GM21526 (cell line): ENCODE measurements at regions not wholly inside any gene's neighbourhood (a gene's known extent, or its start where the extent isn't known, plus 50 kb on each side); places are given as distances from the start of the nearest gene placed in this dataset.

Experiments used
- ATAC-seq: cut with Tn5 transposase; IDR thresholded peaks from one replicate; pipeline ENCODE4 v1.9.1; 2021; ENCODE audit warnings: moderate library complexity; ENCODE audit not compliant: unreplicated experiment, low FRiP score

GRCh38 chr10:31647861-31648260 lies 280.8 kb downstream of the ARHGAP12 start:
- ATAC-seq: no peak

- ATAC-seq: no peak
These were observed 282.1 kb downstream of the ARHGAP12 start for GRCh38 chr10:31646519-31646918.

- ATAC-seq: no peak
These were observed 282.8 kb downstream of the ARHGAP12 start for GRCh38 chr10:31645786-31646185.

- ATAC-seq: no peak
These were observed 283.5 kb downstream of the ARHGAP12 start for GRCh38 chr10:31644931-31645633.

GRCh38 chr10:31642281-31642680 lies 286.4 kb downstream of the ARHGAP12 start:
- ATAC-seq: no peak

GRCh38 chr10:31635415-31636065 lies 293.1 kb downstream of the ARHGAP12 start:
- no peak for ATAC-seq

GRCh38 chr10:31635009-31635408 lies 293.6 kb downstream of the ARHGAP12 start:
- no peak for ATAC-seq

GRCh38 chr10:31630861-31631567 lies 297.6 kb downstream of the ARHGAP12 start:
- no peak for ATAC-seq

- ATAC-seq: no peak
These were observed 303.1 kb downstream of the ARHGAP12 start for GRCh38 chr10:31625566-31625965.

- no peak for ATAC-seq
These were observed 304.0 kb downstream of the ARHGAP12 start for GRCh38 chr10:31624611-31625010.

- ATAC-seq: no peak
These were observed 304.7 kb downstream of the ARHGAP12 start for GRCh38 chr10:31623947-31624346.

- ATAC-seq: no peak
These were observed 304.4 kb downstream of the ZEB1 start for GRCh38 chr10:31623466-31623865.

GRCh38 chr10:31622978-31623377 lies 304.0 kb downstream of the ZEB1 start:
- no peak for ATAC-seq

GRCh38 chr10:31621733-31622132 lies 302.7 kb downstream of the ZEB1 start:
- no peak for ATAC-seq

- no peak for ATAC-seq
These were observed 301.5 kb downstream of the ZEB1 start for GRCh38 chr10:31620226-31621151.

- ATAC-seq: no peak
These were observed 300.6 kb downstream of the ZEB1 start for GRCh38 chr10:31619531-31620061.

GRCh38 chr10:31618541-31619291 lies 299.7 kb downstream of the ZEB1 start:
- no peak for ATAC-seq

- ATAC-seq: no peak
These were observed 298.7 kb downstream of the ZEB1 start for GRCh38 chr10:31617757-31618156.

GRCh38 chr10:31617133-31617532 lies 298.1 kb downstream of the ZEB1 start:
- no peak for ATAC-seq

GRCh38 chr10:31615129-31615528 lies 296.1 kb downstream of the ZEB1 start:
- ATAC-seq: no peak
